ENCODE measurements at regions not wholly inside any gene's neighbourhood (a gene's known extent, or its start where the extent isn't known, plus 50 kb on each side); places are given as distances from the start of the nearest gene placed in this dataset.
A peak's percentile ranks its signal among the peaks of the same experiment; 100 is the strongest.

- H3K9me3 ChIP-seq (ENCODE audit: insufficient read depth, low read length) = no peaks in the 10 kb centered on the region
- no peak overlapping the region for H3K9ac ChIP-seq (ENCODE audit: low read length)
- no peak for TF ChIP-seq EZH2phosphoT487 (IDR thresholded peaks at IDR 0.05; ENCODE audit: low read depth)
- TF ChIP-seq, protein P1, sequence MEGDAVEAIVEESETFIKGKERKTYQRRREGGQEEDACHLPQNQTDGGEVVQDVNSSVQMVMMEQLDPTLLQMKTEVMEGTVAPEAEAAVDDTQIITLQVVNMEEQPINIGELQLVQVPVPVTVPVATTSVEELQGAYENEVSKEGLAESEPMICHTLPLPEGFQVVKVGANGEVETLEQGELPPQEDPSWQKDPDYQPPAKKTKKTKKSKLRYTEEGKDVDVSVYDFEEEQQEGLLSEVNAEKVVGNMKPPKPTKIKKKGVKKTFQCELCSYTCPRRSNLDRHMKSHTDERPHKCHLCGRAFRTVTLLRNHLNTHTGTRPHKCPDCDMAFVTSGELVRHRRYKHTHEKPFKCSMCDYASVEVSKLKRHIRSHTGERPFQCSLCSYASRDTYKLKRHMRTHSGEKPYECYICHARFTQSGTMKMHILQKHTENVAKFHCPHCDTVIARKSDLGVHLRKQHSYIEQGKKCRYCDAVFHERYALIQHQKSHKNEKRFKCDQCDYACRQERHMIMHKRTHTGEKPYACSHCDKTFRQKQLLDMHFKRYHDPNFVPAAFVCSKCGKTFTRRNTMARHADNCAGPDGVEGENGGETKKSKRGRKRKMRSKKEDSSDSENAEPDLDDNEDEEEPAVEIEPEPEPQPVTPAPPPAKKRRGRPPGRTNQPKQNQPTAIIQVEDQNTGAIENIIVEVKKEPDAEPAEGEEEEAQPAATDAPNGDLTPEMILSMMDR (IDR thresholded peaks at IDR 0.05; ENCODE audit: low read depth, low read length) = no peak
- H4K20me1 ChIP-seq (ENCODE audit: insufficient read depth, low read length) = no peaks in the 10 kb centered on the region
- H3K27ac ChIP-seq (ENCODE audit: low read length) = no peak overlapping the region
- no peaks in the 10 kb centered on the region for H3K36me3 ChIP-seq (replicated peaks; ENCODE audit: low read depth, low read length)
- peaks cover 54% of the 10 kb centered on the region for H3K27me3 ChIP-seq (ENCODE audit: low read depth, low read length)
- H3K79me2 ChIP-seq (ENCODE audit: low read length) = no peaks in the 10 kb centered on the region
- peaks cover 13% of the 10 kb centered on the region for H3K4me1 ChIP-seq (ENCODE audit: low read length)
- H2AFZ ChIP-seq (ENCODE audit: low read depth, low read length) = no peak overlapping the region
- no peak overlapping the region for H3K4me3 ChIP-seq (ENCODE audit: low read length)
- no peak overlapping the region for H3K4me2 ChIP-seq (ENCODE audit: low read length)
Observed at GRCh38 chr17:33922971-33923370, 332.1 kb upstream of the CCL2 start.

DNA sequence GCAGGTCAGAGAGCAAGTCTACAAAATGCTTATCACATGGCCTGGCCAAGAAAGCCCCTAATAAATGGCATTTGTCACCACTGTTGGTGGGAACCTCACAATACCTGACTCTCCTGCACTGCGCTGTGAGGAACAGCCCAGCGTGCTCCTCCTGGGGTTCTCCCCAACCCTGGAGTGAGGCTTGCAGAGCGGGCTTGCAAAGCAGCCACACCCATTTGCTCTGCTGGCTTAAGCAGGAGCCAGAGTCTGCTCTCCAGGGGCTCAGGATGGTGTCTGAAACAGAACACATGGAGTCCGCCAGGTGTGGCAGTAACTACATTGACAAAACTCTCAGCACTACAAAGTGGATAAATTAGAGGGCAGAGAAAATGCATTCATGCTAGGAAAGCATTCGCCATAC lies 331.0 kb upstream of the CCL2 start:
- TF ChIP-seq, protein P1 (IDR thresholded peaks at IDR 0.05; ENCODE audit: low read depth, low read length) = no peak
- TF ChIP-seq EZH2phosphoT487 (IDR thresholded peaks at IDR 0.05; ENCODE audit: low read depth) = no peak
- Histone ChIP-seq H2AFZ (ENCODE audit: low read depth, low read length) (no peak overlapping the region), H3K9ac (ENCODE audit: low read length) (no peak overlapping the region), H3K4me3 (ENCODE audit: low read length) (no peak overlapping the region), H3K4me1 (ENCODE audit: low read length) (peaks cover 24% of the 10 kb centered on the region), H3K36me3 (replicated peaks; ENCODE audit: low read depth, low read length) (no peaks in the 10 kb centered on the region), H4K20me1 (ENCODE audit: insufficient read depth, low read length) (no peaks in the 10 kb centered on the region), H3K27me3 (ENCODE audit: low read depth, low read length) (peaks cover 47% of the 10 kb centered on the region), H3K9me3 (ENCODE audit: insufficient read depth, low read length) (no peaks in the 10 kb centered on the region), H3K79me2 (ENCODE audit: low read length) (no peaks in the 10 kb centered on the region), H3K4me2 (ENCODE audit: low read length) (no peak overlapping the region), H3K27ac (ENCODE audit: low read length) (no peak overlapping the region)

DNA sequence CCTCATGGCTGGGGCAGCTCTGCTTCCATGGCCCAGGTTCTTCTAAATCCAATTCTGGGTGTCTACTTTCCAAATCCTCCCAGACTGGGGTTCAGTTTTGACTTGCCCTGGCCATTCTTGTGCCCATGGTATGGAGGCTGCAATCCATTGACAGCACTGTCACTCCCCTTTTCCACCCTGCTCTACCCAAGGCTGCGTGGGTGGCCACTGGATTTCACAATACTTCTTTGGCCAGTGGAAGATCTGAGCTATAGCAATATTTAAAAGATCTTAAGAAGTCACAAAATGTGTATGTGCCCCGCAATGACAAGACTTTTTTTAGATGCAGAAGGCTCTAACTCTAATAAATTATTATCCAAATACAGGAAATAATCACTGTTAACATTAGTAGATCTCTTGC lies 329.4 kb upstream of the CCL2 start:
- no peaks in the 10 kb centered on the region for H3K9me3 ChIP-seq (ENCODE audit: insufficient read depth, low read length)
- no peaks in the 10 kb centered on the region for H3K79me2 ChIP-seq (ENCODE audit: low read length)
- no peak overlapping the region for H2AFZ ChIP-seq (ENCODE audit: low read depth, low read length)
- no peaks in the 10 kb centered on the region for H4K20me1 ChIP-seq (ENCODE audit: insufficient read depth, low read length)
- no peak overlapping the region for H3K27ac ChIP-seq (ENCODE audit: low read length)
- no peak overlapping the region for H3K4me2 ChIP-seq (ENCODE audit: low read length)
- peaks cover 39% of the 10 kb centered on the region for H3K4me1 ChIP-seq (ENCODE audit: low read length)
- TF ChIP-seq, protein P1 (IDR thresholded peaks at IDR 0.05; ENCODE audit: low read depth, low read length) = no peak
- TF ChIP-seq EZH2phosphoT487 (IDR thresholded peaks at IDR 0.05; ENCODE audit: low read depth) = no peak
- H3K36me3 ChIP-seq (replicated peaks; ENCODE audit: low read depth, low read length) = no peaks in the 10 kb centered on the region
- H3K27me3 ChIP-seq (ENCODE audit: low read depth, low read length) = peaks cover 42% of the 10 kb centered on the region
- no peak overlapping the region for H3K4me3 ChIP-seq (ENCODE audit: low read length)
- H3K9ac ChIP-seq (ENCODE audit: low read length) = no peak overlapping the region

- Histone ChIP-seq H3K9ac (ENCODE audit: low read length) (peak overlapping the region; percentile 14; the same call in 1 of the 2 replicates), H3K4me3 (ENCODE audit: low read length) (0 out of 2 replicates have a peak overlapping the region, but pooled peaks have one; percentile 19), H3K9me3 (ENCODE audit: insufficient read depth, low read length) (no peaks in the 10 kb centered on the region), H3K79me2 (ENCODE audit: low read length) (no peaks in the 10 kb centered on the region), H3K4me2 (ENCODE audit: low read length) (peak overlapping the region; percentile 64), H3K27me3 (ENCODE audit: low read depth, low read length) (peaks cover 22% of the 10 kb centered on the region), H2AFZ (ENCODE audit: low read depth, low read length) (0 out of 2 replicates have a peak overlapping the region, but pooled peaks have one; percentile 7), H3K36me3 (replicated peaks; ENCODE audit: low read depth, low read length) (no peaks in the 10 kb centered on the region), H4K20me1 (ENCODE audit: insufficient read depth, low read length) (no peaks in the 10 kb centered on the region), H3K27ac (ENCODE audit: low read length) (no peak overlapping the region), H3K4me1 (ENCODE audit: low read length) (peaks cover 56% of the 10 kb centered on the region)
- TF ChIP-seq, protein P1 (IDR thresholded peaks at IDR 0.05; ENCODE audit: low read depth, low read length) = peak; percentile 95
- no peak for TF ChIP-seq EZH2phosphoT487 (IDR thresholded peaks at IDR 0.05; ENCODE audit: low read depth)
Observed at GRCh38 chr17:33927732-33928133, 327.4 kb upstream of the CCL2 start.

Measured in OCI-LY3 (cell line).